ENCODE measurements at regions not wholly inside any gene's neighbourhood (a gene's known extent, or its start where the extent isn't known, plus 50 kb on each side); places are given as distances from the start of the nearest gene placed in this dataset.

GRCh38 chr2:14408695-14409094 lies 223.8 kb upstream of the LRATD1 start (continued):
- TF ChIP-seq CTCF (IDR thresholded peaks at IDR 0.05; ENCODE audit: control extremely low read depth in 1 of 3, insufficient read depth in 1 of 3, low read depth in 1 of 3, low read length in 3 of 3) (no peak), E2F6 (IDR thresholded peaks at IDR 0.05) (no peak), SIRT6 (IDR thresholded peaks at IDR 0.05; ENCODE audit: low read length) (no peak), CHD2 (IDR thresholded peaks at IDR 0.05; ENCODE audit: low read length) (no peak), BACH1 (IDR thresholded peaks at IDR 0.05; ENCODE audit: low read length) (no peak), SIX5 (IDR thresholded peaks at IDR 0.05; ENCODE audit: low read depth, low read length) (no peak), KDM4A (IDR thresholded peaks at IDR 0.05; ENCODE audit: low read depth, low read length, severe bottlenecking) (no peak)

Data from H1 (cell line).